RWPE2 (cell line): ENCODE measurements at regions not wholly inside any gene's neighbourhood (a gene's known extent, or its start where the extent isn't known, plus 50 kb on each side); places are given as distances from the start of the nearest gene placed in this dataset.

Experiments used
- ATAC-seq: fragments of 200-7000 bp; cut with Tn5 transposase; 3 replicates; pipeline ENCODE4 v1.9.1; 2021; ENCODE audit warnings: low read depth
- DNase-seq: peaks from one replicate; pipeline ENCODE4 v3.0.0-alpha.2; 2020; ENCODE audit warnings: low spot score
- H3K27ac ChIP-seq: fragments of 450-650 bp; 2 replicates; pipeline ENCODE4 v1.5.1; 2017; ENCODE audit warnings: mild to moderate bottlenecking; ENCODE audit not compliant: poor library complexity, severe bottlenecking
- H3K27me3 ChIP-seq: fragments of 250-450 bp; sonication (Bioruptor Pico); 2 replicates; pipeline ENCODE4 v1.5.1; 2021; ENCODE audit warnings: mild to moderate bottlenecking, moderate library complexity; ENCODE audit not compliant: insufficient read depth, poor library complexity, severe bottlenecking
- H3K36me3 ChIP-seq: fragments of 250-450 bp; sonication (Bioruptor Pico); 2 replicates; pipeline ENCODE4 v1.5.1; 2020; ENCODE audit warnings: low read depth, mild to moderate bottlenecking, moderate library complexity
- H3K4me1 ChIP-seq: fragments of 250-450 bp; sonication (Bioruptor Pico); 2 replicates; pipeline ENCODE4 v1.5.1; 2021; ENCODE audit warnings: mild to moderate bottlenecking, moderate library complexity; ENCODE audit not compliant: insufficient read depth, poor library complexity, severe bottlenecking
- H3K4me3 ChIP-seq: fragments of 250-450 bp; sonication (Bioruptor Pico); 2 replicates; pipeline ENCODE4 v1.5.1; 2021; ENCODE audit warnings: mild to moderate bottlenecking, moderate library complexity; ENCODE audit not compliant: severe bottlenecking
- H3K9me3 ChIP-seq: fragments of 250-450 bp; sonication (Bioruptor Pico); 2 replicates; pipeline ENCODE4 v1.5.1; 2021; ENCODE audit warnings: mild to moderate bottlenecking, moderate library complexity; ENCODE audit not compliant: severe bottlenecking
- TF ChIP-seq, protein P1 (sequence below): fragments of 450-650 bp; IDR thresholded peaks from one replicate; pipeline ENCODE4 v1.5.1; 2017; ENCODE audit warnings: mild to moderate bottlenecking, moderate library complexity; ENCODE audit not compliant: poor library complexity, severe bottlenecking

DNA sequence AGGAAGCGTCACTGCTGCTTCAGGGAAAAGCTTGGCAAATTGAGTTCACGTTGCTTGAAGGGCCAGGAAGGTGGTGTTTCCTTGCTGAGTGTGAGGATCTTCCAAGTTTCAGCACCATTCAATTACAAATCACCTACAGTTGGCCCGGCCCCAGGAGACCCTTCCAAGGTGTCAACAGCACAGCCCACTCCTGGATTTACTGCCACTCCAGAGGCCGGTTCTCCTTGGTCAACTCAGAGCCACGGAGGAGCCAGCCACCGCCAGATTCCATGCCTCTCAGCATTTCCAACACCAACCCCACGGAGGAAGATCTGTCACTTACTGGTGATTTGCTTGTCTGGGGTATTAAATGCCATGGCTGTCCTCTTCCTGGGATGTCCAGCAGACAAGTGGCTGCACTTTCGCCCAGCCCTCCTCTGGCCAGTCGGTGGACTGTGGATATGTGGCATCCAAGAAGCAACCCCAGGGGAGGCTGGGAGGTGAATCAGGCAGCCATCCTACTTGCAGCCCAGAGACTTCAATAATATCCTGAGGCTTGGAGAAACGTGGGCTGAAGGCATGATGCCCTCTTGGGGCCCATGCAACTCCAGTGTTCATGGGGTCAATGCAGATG, 74.1 kb upstream of the SHANK2 start:
- TF ChIP-seq, protein P1, sequence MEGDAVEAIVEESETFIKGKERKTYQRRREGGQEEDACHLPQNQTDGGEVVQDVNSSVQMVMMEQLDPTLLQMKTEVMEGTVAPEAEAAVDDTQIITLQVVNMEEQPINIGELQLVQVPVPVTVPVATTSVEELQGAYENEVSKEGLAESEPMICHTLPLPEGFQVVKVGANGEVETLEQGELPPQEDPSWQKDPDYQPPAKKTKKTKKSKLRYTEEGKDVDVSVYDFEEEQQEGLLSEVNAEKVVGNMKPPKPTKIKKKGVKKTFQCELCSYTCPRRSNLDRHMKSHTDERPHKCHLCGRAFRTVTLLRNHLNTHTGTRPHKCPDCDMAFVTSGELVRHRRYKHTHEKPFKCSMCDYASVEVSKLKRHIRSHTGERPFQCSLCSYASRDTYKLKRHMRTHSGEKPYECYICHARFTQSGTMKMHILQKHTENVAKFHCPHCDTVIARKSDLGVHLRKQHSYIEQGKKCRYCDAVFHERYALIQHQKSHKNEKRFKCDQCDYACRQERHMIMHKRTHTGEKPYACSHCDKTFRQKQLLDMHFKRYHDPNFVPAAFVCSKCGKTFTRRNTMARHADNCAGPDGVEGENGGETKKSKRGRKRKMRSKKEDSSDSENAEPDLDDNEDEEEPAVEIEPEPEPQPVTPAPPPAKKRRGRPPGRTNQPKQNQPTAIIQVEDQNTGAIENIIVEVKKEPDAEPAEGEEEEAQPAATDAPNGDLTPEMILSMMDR: no peak

DNA sequence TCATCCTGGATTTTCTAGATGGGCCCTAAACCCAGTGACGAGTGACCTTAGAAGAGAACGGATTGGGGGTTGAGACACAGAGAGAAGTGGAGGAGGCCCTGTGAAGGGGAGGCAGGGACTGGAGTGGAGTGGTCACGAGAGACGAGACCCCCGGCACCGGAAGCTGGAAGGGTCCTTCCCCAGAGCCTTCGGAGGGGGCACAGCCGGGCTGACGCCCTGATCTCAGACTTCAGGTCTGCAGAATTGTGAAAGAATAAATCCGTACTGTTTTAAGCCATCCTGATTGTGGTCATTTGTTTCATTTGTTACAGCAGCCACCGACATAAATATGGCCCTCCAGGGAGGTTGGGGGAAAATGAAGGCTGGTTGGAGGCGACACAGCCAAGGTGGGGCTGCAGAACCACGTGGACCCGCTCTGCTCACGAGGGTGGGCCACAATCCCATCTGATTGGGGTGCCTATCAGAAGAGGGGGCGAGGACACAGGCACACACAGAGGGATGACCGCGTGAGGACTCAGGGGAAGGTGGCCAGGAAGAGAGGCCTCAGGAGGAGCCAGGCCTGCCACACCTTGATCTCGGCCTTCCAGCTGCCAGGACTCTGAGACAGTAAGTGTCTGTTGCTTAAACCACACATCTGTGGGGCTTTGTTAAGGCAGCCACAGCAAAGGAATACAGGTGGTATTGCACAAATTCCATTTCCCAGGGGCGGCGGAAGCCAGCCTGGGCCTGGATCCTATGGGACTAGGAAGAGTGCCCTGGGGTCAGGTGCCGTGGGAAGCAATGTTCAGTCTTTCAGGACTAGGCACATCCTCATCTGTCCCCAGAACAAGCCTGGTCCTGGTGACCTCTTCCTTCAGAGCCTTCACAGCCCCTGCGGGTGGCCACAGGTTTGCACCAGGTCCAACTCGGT, 73.3 kb upstream of the SHANK2 start:
- H3K4me1 ChIP-seq: no peaks in the 10 kb centered on the region
- DNase-seq: peak; percentile 29
- H3K36me3 ChIP-seq: no peaks in the 10 kb centered on the region
- H3K27ac ChIP-seq: no peak overlapping the region
- no peak for ATAC-seq
- TF ChIP-seq, protein P1: no peak
- H3K4me3 ChIP-seq: no peak overlapping the region
- H3K9me3 ChIP-seq: no peaks in the 10 kb centered on the region
- H3K27me3 ChIP-seq: no peaks in the 10 kb centered on the region

More for the DNA sequence above, 74.1 kb upstream of the SHANK2 start:
- ATAC-seq: no peak
- Histone ChIP-seq H3K4me3 (no peak overlapping the region), H3K36me3 (no peaks in the 10 kb centered on the region), H3K4me1 (no peaks in the 10 kb centered on the region), H3K27ac (no peak overlapping the region), H3K9me3 (no peaks in the 10 kb centered on the region), H3K27me3 (no peaks in the 10 kb centered on the region)
- DNase-seq: peak; percentile 32

DNA sequence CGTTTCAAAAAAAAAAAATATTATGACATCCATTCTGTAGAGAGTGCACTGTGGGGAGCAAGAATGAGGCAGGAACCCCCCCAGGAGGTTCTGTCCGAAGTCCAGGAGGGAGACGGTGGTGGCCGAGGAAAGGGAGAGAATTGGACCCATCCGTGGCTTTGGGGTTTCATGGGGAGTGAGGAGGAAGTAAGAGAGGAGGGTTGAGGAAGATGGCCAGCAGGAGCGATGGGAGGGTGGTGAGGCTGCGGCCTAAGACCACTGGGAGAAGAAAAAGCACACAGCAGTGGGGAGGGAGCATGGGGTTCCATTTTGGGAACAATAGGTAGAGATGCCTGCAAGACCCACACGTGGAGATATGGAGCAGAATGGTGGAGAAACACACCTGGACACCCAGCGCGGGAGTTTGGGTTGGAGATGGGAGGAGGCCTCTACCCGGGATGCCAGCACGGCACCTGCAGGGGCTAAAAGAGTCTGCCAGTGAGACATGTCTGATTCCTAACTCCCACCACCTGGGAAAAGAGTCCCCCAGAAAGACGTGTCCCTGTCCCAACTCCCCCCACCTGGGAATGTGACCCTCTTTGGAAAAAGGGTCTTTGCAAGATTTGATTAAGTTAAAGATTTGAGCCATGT, 72.5 kb upstream of the SHANK2 start:
- TF ChIP-seq, protein P1: no peak
- DNase-seq: peak; percentile 23
- Histone ChIP-seq H3K27ac (no peak overlapping the region), H3K36me3 (no peaks in the 10 kb centered on the region), H3K4me3 (no peak overlapping the region), H3K9me3 (no peaks in the 10 kb centered on the region), H3K4me1 (no peaks in the 10 kb centered on the region), H3K27me3 (no peaks in the 10 kb centered on the region)
- no peak for ATAC-seq

DNA sequence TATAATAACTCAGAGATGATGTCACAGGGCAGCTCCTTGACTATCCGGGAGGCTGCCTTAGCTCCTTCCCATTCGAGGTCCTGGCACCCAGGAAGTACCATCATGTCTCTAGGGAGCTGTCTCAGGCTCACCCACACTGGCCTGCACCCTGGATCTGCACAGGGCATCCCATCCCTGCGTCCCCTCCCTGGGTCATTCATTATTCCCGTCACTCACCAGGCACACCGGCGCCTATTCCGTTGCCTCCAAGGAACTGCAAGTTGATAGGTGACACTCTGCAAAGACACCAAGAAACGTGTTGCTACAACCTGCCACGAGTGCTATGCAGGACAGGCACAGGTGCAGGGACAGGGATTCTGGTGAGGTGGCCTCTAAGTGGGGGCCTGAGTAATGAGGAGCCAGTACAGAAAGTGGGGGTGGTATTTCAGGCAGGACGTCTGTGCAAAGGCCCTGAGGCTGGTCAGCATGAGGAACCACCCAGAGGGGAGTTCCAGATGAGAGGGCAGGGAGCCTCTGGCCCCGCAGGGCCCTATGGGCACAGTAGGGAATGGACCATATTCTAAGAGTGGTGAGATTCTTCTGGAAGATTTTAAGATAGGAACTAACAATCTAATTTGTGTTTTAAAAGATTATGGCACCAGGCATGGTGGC, 71.6 kb upstream of the SHANK2 start:
- Histone ChIP-seq H3K36me3 (no peaks in the 10 kb centered on the region), H3K27me3 (no peaks in the 10 kb centered on the region), H3K27ac (no peak overlapping the region), H3K9me3 (no peaks in the 10 kb centered on the region), H3K4me3 (no peak overlapping the region), H3K4me1 (no peaks in the 10 kb centered on the region)
- TF ChIP-seq, protein P1: no peak
- peak; percentile 27 for DNase-seq
- no peak for ATAC-seq
